Fibroblast of the conjunctiva (primary cell): ENCODE measurements at regions not wholly inside any gene's neighbourhood (a gene's known extent, or its start where the extent isn't known, plus 50 kb on each side); places are given as distances from the start of the nearest gene placed in this dataset.

Source experiments
- DNase-seq: peaks from one replicate; pipeline ENCODE4 v3.0.0-alpha.2; 2010; ENCODE audit warnings: low read depth

GRCh38 chr2:67625178-67625577, 228.0 kb downstream of the ETAA1 start:
- no peak for DNase-seq

GRCh38 chr2:67625690-67626475, 228.8 kb downstream of the ETAA1 start:
- no peak for DNase-seq

GRCh38 chr2:67626656-67627055, 229.5 kb downstream of the ETAA1 start:
- DNase-seq: no peak

- no peak for DNase-seq
These were observed 230.5 kb downstream of the ETAA1 start for GRCh38 chr2:67627456-67628207.

DNA sequence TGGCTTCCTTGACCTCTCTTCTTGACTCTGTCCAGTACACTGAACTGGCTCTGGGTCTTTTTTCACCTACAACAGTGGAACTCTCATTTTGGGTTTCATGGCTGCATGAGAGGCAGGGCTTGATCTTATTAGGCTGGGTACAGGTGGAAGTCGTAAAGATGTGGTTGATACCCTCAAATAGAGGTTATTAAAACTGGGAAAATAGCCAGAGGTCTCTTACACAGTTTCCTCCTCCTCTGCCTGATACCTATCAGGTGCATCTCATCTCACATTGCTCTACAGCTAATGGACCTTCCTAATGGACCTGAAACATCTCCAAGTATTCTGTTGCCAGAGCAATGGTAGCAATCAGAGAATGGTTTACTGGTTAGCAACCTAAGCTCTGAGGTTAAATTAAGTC, 231.8 kb downstream of the ETAA1 start:
- DNase-seq: no peak

GRCh38 chr2:67631483-67631882, 234.3 kb downstream of the ETAA1 start:
- no peak for DNase-seq

GRCh38 chr2:67633212-67633856, 236.2 kb downstream of the ETAA1 start:
- no peak for DNase-seq

DNA sequence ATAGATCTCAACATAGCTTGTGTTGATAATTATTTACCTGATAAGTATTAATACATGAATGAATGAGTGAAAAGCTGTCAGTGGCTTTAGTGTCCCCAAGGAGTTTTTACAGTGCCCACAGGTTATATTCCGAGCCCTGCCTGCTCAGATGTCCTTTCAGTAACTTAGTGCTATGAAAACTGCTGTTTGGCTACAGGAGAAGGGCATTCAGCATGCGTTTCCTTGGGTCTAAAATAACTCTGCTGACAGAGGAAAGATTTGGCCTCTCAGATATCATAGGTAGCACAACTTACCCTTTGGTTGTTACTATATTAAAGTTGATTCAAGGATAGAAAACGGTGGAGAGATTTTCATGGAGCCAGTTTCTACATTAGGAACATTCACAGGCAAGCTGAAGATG, 241.0 kb downstream of the ETAA1 start:
- DNase-seq: no peak

DNA sequence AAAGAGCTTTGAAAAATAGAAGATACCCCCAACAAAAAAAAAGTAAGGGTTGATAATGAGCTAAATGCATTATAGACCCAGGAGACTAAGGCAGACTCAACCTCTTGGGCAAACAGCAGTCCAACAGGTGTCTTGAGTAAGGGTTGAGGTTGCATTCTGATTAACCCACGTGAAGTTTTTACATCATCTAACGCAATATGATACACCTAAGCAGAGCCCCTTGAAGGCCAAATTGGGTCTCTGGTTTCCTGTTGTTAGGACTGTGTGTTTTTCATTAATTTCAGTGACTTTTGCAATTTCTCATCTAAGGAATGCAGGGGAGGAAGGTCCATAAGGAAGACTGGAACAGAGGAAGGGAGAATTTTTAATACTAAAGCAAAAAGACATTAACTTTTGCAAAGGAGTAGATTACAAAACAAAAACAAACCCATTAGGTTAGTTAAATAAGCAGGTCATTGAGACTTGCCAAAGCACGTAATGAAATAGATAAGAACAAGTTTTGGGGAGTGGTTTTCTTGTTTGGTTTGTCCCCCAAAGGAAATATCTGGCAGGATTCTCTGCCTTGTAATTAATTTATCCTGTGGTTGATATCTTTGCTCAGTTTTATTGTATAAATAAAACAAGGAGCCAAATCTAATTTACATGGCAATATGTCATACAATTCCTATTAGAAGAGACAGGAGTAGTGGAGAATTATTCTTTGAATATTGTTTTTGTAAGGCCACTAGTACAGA, 244.3 kb downstream of the ETAA1 start:
- no peak for DNase-seq

- no peak for DNase-seq
These were observed 244.9 kb downstream of the ETAA1 start for GRCh38 chr2:67642046-67642382.

DNA sequence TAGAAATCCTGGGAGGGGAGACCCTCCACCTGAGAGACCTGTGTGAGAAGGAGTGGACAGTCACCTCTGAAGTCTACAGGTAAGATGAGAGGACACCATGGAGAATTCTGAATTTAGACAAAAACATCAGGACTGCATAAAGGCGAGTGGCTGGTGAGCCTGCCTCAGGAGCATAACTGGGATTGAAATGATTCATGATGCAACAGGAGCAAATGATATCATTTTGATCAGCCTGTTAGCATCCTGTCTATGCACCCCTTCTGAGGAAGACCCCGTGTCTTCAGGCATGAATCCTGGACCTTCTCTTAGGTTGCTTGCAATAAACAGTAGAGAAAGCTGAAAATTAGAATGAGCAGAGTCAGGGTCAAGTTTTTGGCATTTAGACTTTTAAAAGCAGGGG, 245.8 kb downstream of the ETAA1 start:
- no peak for DNase-seq

DNA sequence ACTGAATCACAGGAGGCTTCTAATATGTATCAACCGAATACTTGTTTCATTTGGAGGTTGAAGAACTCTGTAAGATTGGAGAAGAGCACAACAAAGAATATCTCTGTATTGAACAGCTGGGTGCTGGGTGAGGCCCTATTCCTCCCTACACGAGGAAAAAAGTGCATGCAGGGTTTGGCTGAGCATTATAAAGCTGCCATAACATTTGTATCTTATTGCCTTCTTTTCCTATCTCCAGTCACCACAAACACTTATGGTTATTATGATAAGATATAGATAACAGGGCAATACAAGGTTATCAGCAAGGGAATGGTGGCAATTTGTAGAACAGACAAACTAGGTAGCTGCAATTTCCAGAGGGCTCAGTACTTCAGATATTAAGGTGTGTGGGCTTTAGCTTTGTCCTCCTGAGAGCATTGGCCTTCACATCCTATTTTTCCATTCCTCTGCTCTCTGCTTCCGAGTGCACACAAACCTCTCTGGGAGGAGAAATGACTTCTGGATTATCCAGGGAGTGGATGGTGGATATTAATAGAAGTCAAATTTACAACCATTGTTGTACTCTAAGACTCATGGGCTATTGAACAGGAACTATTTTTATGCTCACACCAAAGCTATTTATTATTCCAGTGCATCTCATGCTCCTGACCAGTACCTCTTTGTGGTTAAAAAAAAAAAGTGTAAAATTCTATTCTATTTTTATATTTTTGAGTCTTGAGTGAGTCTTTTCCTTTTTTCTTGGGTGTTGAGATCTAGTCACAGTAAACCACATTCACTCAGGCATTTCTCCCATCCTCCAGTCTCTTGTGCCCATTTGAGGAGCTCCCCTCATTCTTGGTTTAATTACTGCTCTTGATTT, 248.4 kb downstream of the ETAA1 start:
- no peak for DNase-seq

GRCh38 chr2:67646714-67647333, 249.7 kb downstream of the ETAA1 start:
- DNase-seq: no peak

DNA sequence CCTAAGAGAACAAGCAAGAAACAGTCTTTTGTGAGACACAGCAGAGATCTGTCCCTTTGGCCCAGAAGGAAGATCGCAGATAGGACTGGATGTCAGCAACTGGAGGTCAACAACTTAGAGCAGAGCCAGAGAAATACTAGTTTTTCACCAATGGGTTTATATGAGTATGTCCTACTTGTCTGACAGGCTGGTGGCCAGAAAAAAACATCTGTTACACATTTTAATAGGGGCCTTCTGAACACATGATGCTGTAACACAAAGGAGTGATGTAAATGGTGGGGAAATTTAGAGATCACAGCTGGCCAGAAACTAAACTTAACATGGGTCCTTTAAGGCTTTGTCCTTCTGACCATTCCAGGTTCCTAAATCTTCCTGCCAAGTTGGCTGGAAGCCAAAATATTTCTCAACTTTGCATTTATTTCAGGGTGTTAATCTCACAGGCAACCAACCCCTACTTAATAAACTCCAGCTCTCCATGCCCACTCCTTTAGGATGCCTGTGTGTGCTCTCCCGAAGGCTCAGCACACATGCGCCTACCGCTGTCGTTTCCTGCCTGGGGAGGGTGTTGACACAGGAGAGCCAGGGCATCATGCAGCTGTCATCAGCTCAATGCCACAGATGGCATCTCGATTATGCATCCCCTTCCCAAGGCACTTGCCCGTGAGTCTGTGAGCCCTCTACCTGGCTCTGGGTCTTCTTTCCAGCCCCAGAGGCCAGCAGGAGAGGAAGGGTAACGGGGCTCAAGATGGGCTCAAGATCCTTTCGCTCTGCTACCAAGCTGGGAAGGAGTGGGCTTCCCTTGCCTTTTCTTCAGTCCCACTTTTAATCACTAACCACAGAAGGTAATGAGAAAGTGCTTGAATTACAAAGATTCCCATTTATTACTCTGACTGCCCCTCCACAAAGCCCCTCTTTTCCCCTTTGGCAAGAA, 252.5 kb downstream of the ETAA1 start:
- DNase-seq: peak; percentile 88

DNA sequence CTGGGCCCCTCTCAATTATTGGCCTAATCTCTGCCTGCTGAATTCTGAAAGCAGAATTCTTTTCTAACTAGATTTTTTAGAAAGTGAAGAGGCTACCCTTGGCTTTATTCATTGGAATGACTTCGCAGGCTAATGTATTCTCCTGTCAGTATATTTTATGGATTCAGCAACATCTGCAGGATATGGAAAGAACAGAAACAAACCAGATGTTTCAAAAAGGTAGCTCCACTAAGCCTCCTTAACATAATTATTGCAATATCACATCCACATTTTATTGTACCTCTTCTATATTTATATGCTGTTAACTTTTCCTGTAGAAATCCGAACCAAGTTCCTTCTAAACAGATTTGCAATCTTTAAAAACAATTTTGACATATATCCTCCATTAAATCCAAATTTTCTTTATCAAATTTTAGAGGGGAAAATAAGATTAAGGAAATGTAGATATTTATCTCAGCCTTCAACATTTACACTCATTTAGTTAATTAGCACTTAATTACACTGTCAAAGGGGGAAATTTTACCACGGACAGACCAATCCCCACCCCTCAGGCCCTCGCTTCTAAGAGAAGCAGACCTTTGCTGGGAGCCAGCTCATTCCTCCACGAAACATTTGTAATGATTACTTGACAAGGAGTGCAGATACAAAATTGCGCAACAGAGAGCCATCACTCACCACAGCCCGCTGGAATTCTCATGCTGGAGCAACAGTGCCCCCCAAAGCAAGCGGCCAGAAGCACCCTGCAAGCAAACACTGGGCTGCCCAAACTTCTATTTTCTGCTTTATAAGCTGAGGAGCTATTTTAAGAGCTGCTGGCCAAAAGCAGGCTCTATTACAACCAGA, 253.4 kb downstream of the ETAA1 start:
- DNase-seq: peak; percentile 89

GRCh38 chr2:67651565-67651964, 254.4 kb downstream of the ETAA1 start:
- no peak for DNase-seq

GRCh38 chr2:67652679-67653078, 255.5 kb downstream of the ETAA1 start:
- DNase-seq: no peak

DNA sequence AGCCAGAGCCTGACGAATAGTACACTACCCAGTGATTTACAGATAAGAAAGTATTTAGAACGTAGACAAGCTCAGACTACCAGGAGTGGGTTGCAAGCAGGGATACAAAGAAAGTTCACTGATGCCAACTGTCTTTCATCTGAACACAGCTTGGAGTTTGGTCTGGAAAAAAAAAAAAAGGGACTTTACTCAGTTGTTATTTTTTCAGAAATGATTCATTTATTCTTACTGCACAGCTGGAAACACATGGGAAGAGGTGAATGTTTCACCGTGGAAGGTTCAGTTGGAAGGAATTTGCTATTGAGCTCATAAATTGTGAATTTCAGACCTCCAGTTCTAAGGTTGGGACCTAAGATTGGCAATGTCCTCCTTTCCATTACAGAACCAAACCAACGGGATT, 259.7 kb downstream of the ETAA1 start:
- DNase-seq: no peak

GRCh38 chr2:67658820-67659219, 261.7 kb downstream of the ETAA1 start:
- DNase-seq: no peak
